GM18909 (cell line): ENCODE measurements at regions not wholly inside any gene's neighbourhood (a gene's known extent, or its start where the extent isn't known, plus 50 kb on each side); places are given as distances from the start of the nearest gene placed in this dataset.

Source experiments
- ATAC-seq: cut with Tn5 transposase; IDR thresholded peaks from one replicate; pipeline ENCODE4 v1.9.1; 2021; ENCODE audit warnings: mild to moderate bottlenecking; ENCODE audit not compliant: unreplicated experiment, poor library complexity

DNA sequence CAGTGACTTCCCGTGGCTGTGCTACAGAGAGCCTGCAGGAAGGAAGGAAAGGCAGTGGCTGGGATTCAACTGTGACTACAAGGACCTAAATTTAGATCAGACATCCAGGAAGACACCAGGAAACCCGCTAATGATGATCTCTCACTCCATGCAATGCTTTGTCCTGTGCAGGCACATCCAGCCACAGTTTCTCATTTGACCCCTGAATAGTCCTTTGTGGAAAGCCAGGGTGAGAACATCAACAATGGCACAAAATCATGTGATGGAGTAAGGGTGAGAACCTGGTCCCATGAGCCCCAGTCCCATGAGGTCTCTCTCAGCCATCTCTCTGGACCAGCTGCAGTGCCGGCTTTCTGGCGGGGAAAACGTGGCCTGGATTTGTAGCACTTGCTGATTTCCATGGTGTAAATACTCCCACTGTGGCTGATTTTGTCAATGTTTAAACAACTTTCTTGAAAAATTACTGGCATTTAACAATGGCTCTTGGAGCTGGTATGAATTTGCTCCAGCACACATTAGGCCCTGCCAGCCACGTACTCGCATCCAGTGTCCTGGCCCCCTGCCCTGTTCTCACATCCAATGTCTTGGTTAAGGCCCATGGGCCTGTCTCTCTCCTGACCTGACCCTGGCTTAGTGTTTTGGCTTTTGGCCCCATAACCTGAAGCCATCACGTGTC lies 159.0 kb upstream of the HAAO start:
- ATAC-seq, result no peak

GRCh38 chr2:42949125-42949524 lies 156.7 kb upstream of the HAAO start:
- ATAC-seq, result no peak

DNA sequence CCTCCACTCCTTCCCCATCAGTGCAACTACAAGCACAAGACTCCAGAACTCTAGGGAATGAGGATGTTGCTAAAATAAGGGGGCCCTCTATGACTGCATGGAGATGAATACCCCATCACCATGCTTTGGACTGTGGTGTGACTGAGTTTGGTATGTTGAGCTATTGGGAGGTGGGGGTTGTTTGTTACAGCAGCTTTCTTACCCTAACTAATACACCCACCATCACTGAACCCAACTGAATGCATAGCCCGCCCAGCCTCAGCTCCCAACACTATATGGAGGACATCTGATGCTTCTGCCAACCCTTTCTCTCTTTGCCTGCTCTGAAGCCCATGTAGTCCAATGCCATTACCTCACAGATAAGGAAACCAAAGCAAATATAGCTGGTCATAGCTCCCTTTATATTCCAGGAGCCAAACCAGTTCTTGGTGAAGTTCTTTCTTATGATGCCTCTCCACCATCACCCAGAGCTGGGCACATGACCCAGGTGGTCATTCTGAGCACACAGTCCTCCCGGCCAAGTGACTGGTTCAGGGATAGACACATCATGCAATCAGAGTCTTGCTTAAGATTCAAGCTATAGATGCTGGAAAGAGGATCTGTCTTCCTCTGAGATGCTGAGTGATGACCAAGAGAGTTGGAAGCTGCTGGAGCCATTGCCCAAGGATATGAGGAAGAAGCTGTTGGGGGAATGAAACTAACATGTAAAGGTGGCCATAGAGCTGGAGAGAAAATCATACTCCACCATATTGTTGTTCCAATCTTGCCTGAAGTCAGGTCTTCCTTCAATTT lies 155.6 kb upstream of the HAAO start:
- ATAC-seq, result no peak

DNA sequence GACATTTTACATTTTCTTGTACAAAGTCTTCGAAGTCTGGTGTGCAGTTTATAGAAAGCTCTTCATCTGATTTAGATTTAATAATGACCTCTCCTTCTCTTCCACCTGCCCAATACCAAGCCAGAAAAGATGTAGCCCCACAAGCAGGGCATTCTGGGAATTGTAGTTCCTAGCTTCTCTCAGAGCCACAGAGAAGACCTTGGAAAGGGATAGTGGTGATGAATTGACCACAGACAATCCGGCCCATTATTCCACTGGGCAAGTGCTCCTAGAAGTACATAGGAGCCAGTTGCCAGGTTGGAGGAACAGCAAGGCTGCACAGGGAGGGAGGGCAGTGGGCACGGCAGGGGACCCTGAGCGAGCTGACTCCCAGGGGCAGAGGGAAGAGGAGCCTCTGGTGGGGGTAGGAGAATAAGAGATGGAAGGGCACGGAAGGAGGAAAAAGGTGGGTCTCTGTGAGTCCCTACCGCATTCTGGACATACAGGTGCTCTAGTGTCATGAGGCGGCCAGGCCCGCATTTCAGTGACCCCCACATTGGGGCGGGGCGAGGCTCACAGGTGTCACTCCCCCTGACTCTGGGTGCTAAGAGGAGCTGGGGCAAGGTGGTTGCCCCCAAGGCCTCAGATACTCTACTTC lies 152.5 kb upstream of the HAAO start:
- ATAC-seq, result no peak

GRCh38 chr2:42942990-42943493 lies 150.7 kb upstream of the HAAO start:
- no peak for ATAC-seq

DNA sequence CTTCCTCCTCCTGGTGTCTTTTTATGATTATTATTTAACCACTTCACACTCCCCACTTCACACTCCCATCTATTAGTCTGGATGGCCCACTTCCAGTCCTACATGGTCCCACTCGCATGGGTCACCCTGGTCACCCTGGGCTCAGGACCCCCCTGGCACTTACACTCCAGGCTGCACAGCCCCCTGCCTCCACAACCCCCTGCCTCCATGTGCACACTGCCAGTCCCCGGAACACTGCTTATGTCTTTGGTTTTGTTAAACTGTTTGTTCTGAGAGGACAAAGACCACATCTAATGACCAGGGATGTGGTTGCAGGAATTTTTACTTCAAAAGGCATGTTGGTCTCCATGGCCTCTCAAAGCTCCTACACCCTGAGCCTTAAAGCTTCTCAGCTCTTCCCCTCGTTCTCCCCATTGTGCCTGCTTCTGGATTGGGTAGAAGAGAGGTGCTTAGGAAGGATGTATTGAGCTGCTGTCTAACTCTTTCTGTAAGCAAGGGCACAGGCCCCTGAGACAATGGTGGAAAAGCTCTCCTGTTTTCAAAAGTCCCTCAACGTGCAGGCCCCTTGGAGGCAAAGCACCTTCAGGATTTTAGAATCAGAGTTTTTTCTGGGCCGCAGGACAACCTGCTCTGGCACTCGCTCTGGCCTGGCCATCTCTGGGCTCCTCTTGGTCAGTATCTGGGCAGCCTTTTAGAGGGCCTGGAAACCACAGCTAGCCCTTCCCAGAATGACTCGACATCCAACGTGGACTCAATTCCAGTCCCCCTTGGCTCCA lies 150.0 kb upstream of the HAAO start:
- ATAC-seq, result no peak

- ATAC-seq, result no peak
Observed at GRCh38 chr2:42941633-42942176, 149.3 kb upstream of the HAAO start.

DNA sequence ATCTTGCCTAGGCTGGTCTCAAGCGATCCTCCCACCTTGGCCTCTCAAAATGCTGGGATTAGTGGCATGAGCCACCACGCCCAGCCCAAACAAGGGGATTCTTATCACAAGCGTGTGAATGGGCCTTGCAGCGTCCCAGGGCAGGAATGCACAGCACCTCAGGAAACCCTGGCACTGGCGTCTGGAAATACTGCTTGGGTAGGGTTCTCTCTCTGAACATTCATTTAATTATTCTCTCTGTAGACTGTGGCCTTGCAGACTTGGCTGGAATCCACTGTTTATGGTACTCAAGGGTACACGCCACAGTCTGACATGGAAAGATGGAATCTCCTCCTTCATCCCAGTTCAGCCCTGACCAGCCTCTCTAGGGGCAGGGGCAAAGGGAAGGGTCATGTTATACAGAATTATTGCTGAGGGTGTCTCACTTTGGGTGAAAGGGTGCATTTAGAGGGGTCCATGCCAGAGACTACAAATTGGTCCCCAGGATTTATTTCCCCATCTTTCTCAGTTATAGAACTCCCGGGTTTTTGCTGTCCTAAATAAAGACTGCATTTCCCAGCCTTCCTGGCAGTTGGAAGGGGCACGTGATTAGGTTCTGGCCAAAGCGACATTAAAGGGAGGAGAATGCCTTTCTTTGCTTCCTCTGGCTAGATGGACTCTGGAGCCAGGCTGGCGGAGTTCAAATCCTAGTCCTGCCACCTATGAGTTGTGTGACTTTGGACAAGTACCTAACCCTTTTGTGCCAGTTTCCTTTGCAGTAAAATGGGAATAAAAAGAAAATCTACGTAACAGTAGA lies 147.2 kb upstream of the HAAO start:
- ATAC-seq, result no peak

- no peak for ATAC-seq
Observed at GRCh38 chr2:42938671-42939370, 146.4 kb upstream of the HAAO start.

- no peak for ATAC-seq
Observed at GRCh38 chr2:42937171-42937875, 144.9 kb upstream of the HAAO start.

GRCh38 chr2:42935692-42936671 lies 143.6 kb upstream of the HAAO start:
- ATAC-seq, result no peak

DNA sequence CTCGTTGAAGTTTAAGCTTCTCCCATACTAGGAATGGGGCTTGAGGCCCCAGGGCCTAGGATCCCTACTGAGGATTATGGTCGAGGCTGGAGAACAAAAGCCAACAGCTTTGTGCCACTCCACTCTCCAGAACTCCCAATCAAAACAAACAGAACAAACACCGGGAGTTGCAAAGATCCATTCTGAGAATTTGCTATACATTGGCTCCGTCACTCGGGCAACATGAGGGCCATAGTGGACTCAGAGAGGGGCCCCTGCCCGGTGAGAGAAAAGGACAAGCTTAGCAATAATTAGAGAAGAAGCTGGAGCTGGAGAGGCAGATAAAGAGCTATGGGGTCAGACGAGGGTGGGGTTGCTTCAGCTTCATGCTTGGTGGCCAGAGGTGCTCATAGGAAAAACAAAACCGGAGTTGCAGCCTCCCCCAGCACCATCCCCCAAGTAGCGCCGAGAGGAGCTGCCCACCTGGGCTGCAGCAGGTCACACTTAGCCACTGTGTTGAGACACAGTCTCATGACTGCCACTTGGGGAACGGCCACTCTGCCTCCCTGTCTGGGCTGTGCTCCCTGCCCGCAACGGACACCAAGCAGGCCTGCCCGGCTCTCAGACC lies 142.3 kb upstream of the HAAO start:
- no peak for ATAC-seq

GRCh38 chr2:42933824-42934254 lies 141.5 kb upstream of the HAAO start:
- no peak for ATAC-seq

DNA sequence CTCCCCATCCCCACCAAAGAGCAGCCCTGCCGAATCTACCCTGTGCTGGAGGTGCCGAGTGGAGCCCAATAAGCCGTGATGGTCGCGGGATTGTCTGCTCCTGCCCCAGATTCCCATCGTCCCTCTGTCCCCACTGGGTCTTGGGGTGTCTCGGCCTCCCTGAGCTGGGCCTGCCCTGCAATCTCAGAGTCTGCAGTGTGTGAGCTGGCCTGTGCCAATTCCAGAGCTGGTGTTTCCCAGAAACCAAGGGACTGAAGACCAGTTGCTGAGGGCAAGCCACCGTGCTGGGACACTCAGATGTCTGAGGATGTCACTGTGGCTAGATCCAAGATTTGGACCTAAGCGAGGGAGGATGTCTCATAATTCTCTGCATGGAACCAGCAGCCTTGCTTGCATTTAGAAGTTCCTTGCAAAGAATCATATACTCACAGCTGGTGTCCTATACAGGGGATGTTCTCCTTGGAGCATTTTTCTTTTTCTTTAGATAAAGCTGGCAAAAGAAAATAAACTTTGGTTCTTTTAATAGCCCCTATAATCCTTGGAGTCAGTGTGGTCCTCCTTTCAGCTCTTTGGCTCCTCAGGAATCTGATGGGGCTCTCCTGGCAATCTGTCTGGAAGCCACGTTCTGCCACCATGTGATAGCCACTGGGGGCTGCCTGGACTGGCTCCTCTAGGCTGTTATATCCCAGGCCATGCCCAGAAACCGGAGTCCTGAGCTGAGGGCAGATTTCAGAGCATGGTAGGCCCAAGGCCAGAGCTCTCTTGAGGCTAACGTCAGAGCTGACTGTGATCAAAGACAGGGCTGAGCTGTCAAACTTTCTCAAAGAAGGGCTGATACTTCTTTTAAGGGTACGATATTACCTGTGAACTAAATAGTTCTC lies 140.1 kb upstream of the HAAO start:
- ATAC-seq, result no peak

DNA sequence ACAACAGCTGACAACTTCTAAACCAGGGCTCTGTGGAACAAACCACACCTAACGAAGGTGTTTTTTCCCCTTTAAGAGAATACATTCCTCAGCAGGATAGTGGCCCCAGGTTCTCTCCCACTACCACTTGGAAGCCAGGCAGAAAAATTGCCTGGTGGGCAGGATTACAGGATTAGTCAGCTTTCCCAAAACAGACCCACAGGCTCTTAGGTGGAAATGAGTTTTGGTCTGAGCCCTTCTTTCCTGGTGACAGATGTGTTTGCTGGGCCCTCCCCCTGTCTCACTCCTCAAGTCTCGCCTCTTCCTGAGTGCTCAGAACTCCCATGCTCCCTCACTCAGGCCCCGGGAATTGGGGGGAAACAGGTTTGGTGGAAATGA lies 139.4 kb upstream of the HAAO start:
- no peak for ATAC-seq
